ENCODE measurements at regions not wholly inside any gene's neighbourhood (a gene's known extent, or its start where the extent isn't known, plus 50 kb on each side); places are given as distances from the start of the nearest gene placed in this dataset.

- Histone ChIP-seq H3K27me3 (ENCODE audit: control insufficient read depth, extremely low read depth, insufficient read depth, low read length) (no peaks in the 10 kb centered on the region), H3K79me2 (ENCODE audit: control insufficient read depth, insufficient read depth, low read length) (no peaks in the 10 kb centered on the region), H2AFZ (ENCODE audit: control insufficient read depth, low read length) (no peak overlapping the region), H3K9me1 (ENCODE audit: control insufficient read depth, extremely low read depth, insufficient read depth, low read length) (no peaks in the 10 kb centered on the region), H3K4me3 (ENCODE audit: control insufficient read depth in 2 of 3, extremely low read depth in 1 of 3, insufficient read depth in 2 of 3, low read depth in 1 of 3, low read length in 3 of 3) (no peak overlapping the region), H3K36me3 (ENCODE audit: control insufficient read depth in 2 of 2, extremely low read depth in 1 of 2, insufficient read depth in 2 of 2, low read length in 2 of 2) (no peaks in the 10 kb centered on the region), H3K27ac (ENCODE audit: control insufficient read depth, insufficient read depth, low read length) (no peak overlapping the region), H3K9me3 (ENCODE audit: control insufficient read depth, low read depth, low read length) (no peaks in the 10 kb centered on the region), H4K20me1 (ENCODE audit: control insufficient read depth, extremely low read depth, insufficient read depth, low read length) (no peaks in the 10 kb centered on the region), H3K9ac (ENCODE audit: control insufficient read depth, extremely low read depth, insufficient read depth, low read length) (no peak overlapping the region), H3K4me2 (ENCODE audit: control insufficient read depth, extremely low read depth, insufficient read depth, low read depth, low read length) (no peak overlapping the region), H3K4me1 (ENCODE audit: control insufficient read depth, extremely low read depth, insufficient read depth, low read length) (no peaks in the 10 kb centered on the region)
- TF ChIP-seq EZH2 (IDR thresholded peaks at IDR 0.05; ENCODE audit: low read length) (no peak), CTCF (optimal IDR thresholded peaks at IDR 0.05 in 1 of 3, IDR thresholded peaks at IDR 0.05 in 1 of 3, conservative IDR thresholded peaks at IDR 0.05 in 1 of 3; ENCODE audit: extremely low read depth in 1 of 3, insufficient read depth in 2 of 3, low read length in 3 of 3) (no peak)
- FAIRE-seq = no peak
- dilution Hi-C loops (cut with MboI; ENCODE audit: extremely low pct_ligation_motif_present, low sequenced_read_pairs) = no loop called here
- no peak for DNase-seq (ENCODE audit: low read depth, low spot score)
Measured at GRCh38 chr4:74517996-74518395, 73.1 kb downstream of the AREG start.

GRCh38 chr4:74522251-74522991 is 77.5 kb downstream of the AREG start:
- FAIRE-seq (no peak), DNase-seq (ENCODE audit: low read depth, low spot score) (no peak)
- TF ChIP-seq EZH2 (IDR thresholded peaks at IDR 0.05; ENCODE audit: low read length) (no peak), CTCF (optimal IDR thresholded peaks at IDR 0.05 in 1 of 3, IDR thresholded peaks at IDR 0.05 in 1 of 3, conservative IDR thresholded peaks at IDR 0.05 in 1 of 3; ENCODE audit: extremely low read depth in 1 of 3, insufficient read depth in 2 of 3, low read length in 3 of 3) (no peak)
- no peak overlapping the region for H3K9ac ChIP-seq (ENCODE audit: control insufficient read depth, extremely low read depth, insufficient read depth, low read length)
- no peak overlapping the region for H3K4me2 ChIP-seq (ENCODE audit: control insufficient read depth, extremely low read depth, insufficient read depth, low read depth, low read length)
- no peak overlapping the region for H3K27ac ChIP-seq (ENCODE audit: control insufficient read depth, insufficient read depth, low read length)
- no peaks in the 10 kb centered on the region for H4K20me1 ChIP-seq (ENCODE audit: control insufficient read depth, extremely low read depth, insufficient read depth, low read length)
- no peaks in the 10 kb centered on the region for H3K9me1 ChIP-seq (ENCODE audit: control insufficient read depth, extremely low read depth, insufficient read depth, low read length)
- no peak overlapping the region for H3K4me3 ChIP-seq (ENCODE audit: control insufficient read depth in 2 of 3, extremely low read depth in 1 of 3, insufficient read depth in 2 of 3, low read depth in 1 of 3, low read length in 3 of 3)
- H3K27me3 ChIP-seq (ENCODE audit: control insufficient read depth, extremely low read depth, insufficient read depth, low read length) = no peaks in the 10 kb centered on the region
- H3K79me2 ChIP-seq (ENCODE audit: control insufficient read depth, insufficient read depth, low read length) = no peaks in the 10 kb centered on the region
- H3K4me1 ChIP-seq (ENCODE audit: control insufficient read depth, extremely low read depth, insufficient read depth, low read length) = no peaks in the 10 kb centered on the region
- dilution Hi-C loops (cut with MboI; ENCODE audit: extremely low pct_ligation_motif_present, low sequenced_read_pairs) = no loop called here
- H3K9me3 ChIP-seq (ENCODE audit: control insufficient read depth, low read depth, low read length) = no peaks in the 10 kb centered on the region
- H2AFZ ChIP-seq (ENCODE audit: control insufficient read depth, low read length) = no peak overlapping the region
- no peaks in the 10 kb centered on the region for H3K36me3 ChIP-seq (ENCODE audit: control insufficient read depth in 2 of 2, extremely low read depth in 1 of 2, insufficient read depth in 2 of 2, low read length in 2 of 2)
